Sigmoid colon (tissue), 6 donors: ENCODE measurements at regions not wholly inside any gene's neighbourhood (a gene's known extent, or its start where the extent isn't known, plus 50 kb on each side); places are given as distances from the start of the nearest gene placed in this dataset.
A peak's percentile ranks its signal among the peaks of the same experiment; 100 is the strongest.

Source experiments
- DNase-seq: peaks from one replicate; pipeline ENCODE4 v3.0.0-alpha.2; 2019
- H3K27ac ChIP-seq, 4 donors: fragments of 200-600 bp; sonication (generic); one replicate each; pipeline ENCODE4 v1.5.1; 2016 to 2019; ENCODE audit warnings: mild to moderate bottlenecking in 1 of 4
- H3K27me3 ChIP-seq, 3 donors: fragments of 200-600 bp; sonication (generic); one replicate each; pipeline ENCODE4 v1.5.1; 2019; ENCODE audit warnings: mild to moderate bottlenecking in 1 of 3
- H3K36me3 ChIP-seq, 4 donors: fragments of 200-600 bp; sonication (generic); one replicate each; pipeline ENCODE4 v1.5.1; 2016 to 2019
- H3K4me1 ChIP-seq, 4 donors: fragments of 200-600 bp; sonication (generic); one replicate each; pipeline ENCODE4 v1.5.1; 2017 to 2019
- H3K4me3 ChIP-seq, 4 donors: fragments of 200-600 bp; sonication (generic); one replicate each; pipeline ENCODE4 v1.5.1; 2017 to 2019; ENCODE audit warnings: mild to moderate bottlenecking in 2 of 4, moderate library complexity in 1 of 4
- H3K9me3 ChIP-seq, 4 donors: fragments of 200-600 bp in 3 of 4; sonication (generic) in 3 of 4; one replicate each; pipeline versions ENCODE4 v1.5.1 to v1.6.1; 2013 to 2019
- CTCF ChIP-seq, 4 experiments: fragments of 450-650 bp in 3 of 4; fragments of 200-600 bp in 1 of 4; IDR thresholded peaks; one replicate each; pipeline ENCODE4 v1.5.1; 2016 to 2019; ENCODE audit warnings: antibody characterized with exemption in 4 of 4, mild to moderate bottlenecking in 3 of 4, moderate library complexity in 2 of 4
- EP300 ChIP-seq, 4 donors: sonication (generic); formaldehyde crosslinking; IDR thresholded peaks; one replicate each; pipeline ENCODE4 v1.6.1; 2017; ENCODE audit warnings: antibody characterized with exemption in 4 of 4
- POLR2A ChIP-seq, 2 donors: fragments of 450-650 bp; IDR thresholded peaks; one replicate each; pipeline ENCODE4 v1.6.1; 2016; ENCODE audit warnings: antibody characterized with exemption in 2 of 2, mild to moderate bottlenecking in 2 of 2, moderate library complexity in 2 of 2
- POLR2AphosphoS5 ChIP-seq, 4 donors: sonication (generic); formaldehyde crosslinking; IDR thresholded peaks; one replicate each; pipeline ENCODE4 v1.6.1; 2017; ENCODE audit warnings: antibody characterized with exemption in 4 of 4
- WGBS, 2 donors: extraction: QIAGEN DNeasy Blood & Tissue Kit; methylation state at CpG; one replicate each; pipeline ENCODE4 v1.1.7; 2013; 5-methylcytosine and 5-hydroxymethylcytosine counted together
- intact Hi-C: fragments of 100-400 bp; cut with DNase I; formaldehyde crosslinking; loops from one replicate; pipeline ENCODE4 v1.15.1; 2023
- donor health status: healthy with polysubstance abuse.
- donor health status: healthy.

GRCh38 chr1:201693890-201694607 lies 134.9 kb upstream of the IPO9 start:
- DNase-seq, result no peak
- TF ChIP-seq POLR2AphosphoS5 (IDR thresholded peaks at IDR 0.05), result no peak
- no peak for TF ChIP-seq CTCF (IDR thresholded peaks at IDR 0.05)
- no peak for TF ChIP-seq POLR2A (IDR thresholded peaks at IDR 0.05)
- no peak for TF ChIP-seq EP300 (IDR thresholded peaks at IDR 0.05)
- no peak overlapping the region for H3K27ac ChIP-seq
- no peaks in the 10 kb centered on the region for H3K9me3 ChIP-seq
- WGBS, 2 donors, result 89 to 94% methylated on average over 8 of the region's 8 CpGs
- intact Hi-C loops, result no loop called here
- no peaks in the 10 kb centered on the region for H3K36me3 ChIP-seq
- H3K4me1 ChIP-seq, result peaks cover 0 to 59% (median 56%) of the 10 kb centered on the region in 4 donors
- H3K4me3 ChIP-seq, result no peak overlapping the region
- H3K27me3 ChIP-seq, result no peaks in the 10 kb centered on the region

GRCh38 chr1:201694608-201695335 lies 134.2 kb upstream of the IPO9 start:
- H3K27me3 ChIP-seq, result no peaks in the 10 kb centered on the region
- 80 to 88% methylated on average over 12 of the region's 12 CpGs for WGBS, 2 donors
- no peak for DNase-seq
- no peak overlapping the region for H3K4me3 ChIP-seq
- intact Hi-C loops, result no loop called here
- H3K27ac ChIP-seq, result no peak overlapping the region
- H3K9me3 ChIP-seq, result no peaks in the 10 kb centered on the region
- no peaks in the 10 kb centered on the region for H3K36me3 ChIP-seq
- H3K4me1 ChIP-seq, result peaks cover 0 to 59% (median 56%) of the 10 kb centered on the region in 4 donors
- TF ChIP-seq POLR2A (IDR thresholded peaks at IDR 0.05) (no peak), POLR2AphosphoS5 (IDR thresholded peaks at IDR 0.05) (no peak), EP300 (IDR thresholded peaks at IDR 0.05) (no peak), CTCF (IDR thresholded peaks at IDR 0.05) (no peak)

- H3K27ac ChIP-seq, result peak overlapping the region; percentile 39 to 61 (median 58)
- intact Hi-C loops, result no loop called here
- TF ChIP-seq CTCF (IDR thresholded peaks at IDR 0.05) (no peak), EP300 (IDR thresholded peaks at IDR 0.05) (no peak), POLR2AphosphoS5 (IDR thresholded peaks at IDR 0.05) (no peak), POLR2A (IDR thresholded peaks at IDR 0.05) (no peak)
These were observed 133.3 kb upstream of the IPO9 start for GRCh38 chr1:201695607-201696006.

DNA sequence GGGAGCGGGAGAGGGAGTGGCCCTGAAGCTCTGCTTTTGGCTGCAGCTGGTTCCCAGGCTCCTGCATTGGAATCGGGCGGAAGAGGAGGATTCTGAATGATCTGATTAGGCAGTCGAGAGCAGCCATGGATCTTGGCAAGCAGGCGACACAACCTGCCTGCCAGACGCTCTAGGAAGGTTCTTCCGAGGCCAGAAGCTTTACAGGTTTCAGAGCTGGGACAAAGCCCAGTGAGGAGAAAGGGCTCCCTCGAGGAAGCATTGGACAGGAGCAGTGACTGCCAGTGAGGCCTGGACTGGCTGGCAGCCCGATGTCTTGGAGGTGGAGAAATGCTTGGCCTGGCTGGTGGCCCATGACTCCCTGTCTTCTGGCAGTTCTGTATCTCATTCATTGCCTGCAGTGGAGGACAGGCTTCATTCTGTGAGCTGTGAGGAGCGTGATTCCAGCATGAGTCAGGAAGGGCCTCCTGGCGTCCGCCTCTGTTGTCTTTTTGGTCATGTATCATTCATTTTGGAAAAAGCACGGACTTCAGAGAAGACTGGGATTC lies 132.7 kb upstream of the IPO9 start:
- Histone ChIP-seq H3K9me3 (no peaks in the 10 kb centered on the region), H3K27ac (peak overlapping the region; percentile 39 to 61 (median 58)), H3K4me1 (peaks cover 0 to 58% (median 56%) of the 10 kb centered on the region in 4 donors), H3K27me3 (no peaks in the 10 kb centered on the region), H3K36me3 (no peaks in the 10 kb centered on the region), H3K4me3 (no peak overlapping the region)
- intact Hi-C loops, result no loop called here
- WGBS, 2 donors, result 79 to 84% methylated on average over 13 of the region's 13 CpGs
- TF ChIP-seq POLR2AphosphoS5 (IDR thresholded peaks at IDR 0.05) (peak; percentile 38 to 65 (median 52)), POLR2A (IDR thresholded peaks at IDR 0.05) (no peak)
- DNase-seq, result peak; percentile 96

More at GRCh38 chr1:201695607-201696006, 133.3 kb upstream of the IPO9 start:
- Histone ChIP-seq H3K4me1 (peaks cover 0 to 59% (median 56%) of the 10 kb centered on the region in 4 donors), H3K4me3 (no peak overlapping the region), H3K27me3 (no peaks in the 10 kb centered on the region), H3K36me3 (no peaks in the 10 kb centered on the region), H3K9me3 (no peaks in the 10 kb centered on the region)
- 90 to 91% methylated on average over 6 of the region's 6 CpGs for WGBS, 2 donors
- DNase-seq, result no peak

DNA sequence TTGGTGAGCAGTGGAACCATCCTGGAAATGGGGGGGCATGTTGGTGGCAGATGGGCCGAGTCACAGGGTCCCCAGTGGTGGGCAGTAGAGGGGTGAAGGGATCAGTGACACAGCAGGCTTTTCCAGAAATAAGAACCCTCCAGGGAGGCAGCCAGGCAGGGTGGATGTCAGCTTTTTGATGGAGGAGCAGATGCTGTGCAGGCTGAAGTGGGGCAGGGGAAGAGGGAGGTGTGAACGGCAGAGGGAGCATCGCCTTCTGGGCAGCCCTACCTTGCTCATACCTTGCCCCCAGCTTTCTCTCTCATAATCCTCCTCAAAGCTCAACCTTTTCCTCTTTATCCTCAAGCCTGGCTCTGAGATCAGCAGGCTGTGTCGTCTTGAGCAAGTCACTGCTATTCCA lies 131.8 kb upstream of the IPO9 start:
- Histone ChIP-seq H3K27me3 (no peaks in the 10 kb centered on the region), H3K36me3 (no peaks in the 10 kb centered on the region), H3K9me3 (no peaks in the 10 kb centered on the region), H3K27ac (peak overlapping the region in 2 of 4 donors; percentile 59 to 61), H3K4me3 (no peak overlapping the region), H3K4me1 (peaks cover 0 to 51% (median 49%) of the 10 kb centered on the region in 4 donors)
- 91 to 96% methylated on average over 4 of the region's 4 CpGs for WGBS, 2 donors
- DNase-seq, result peak; percentile 56
- TF ChIP-seq CTCF (IDR thresholded peaks at IDR 0.05) (no peak), POLR2A (IDR thresholded peaks at IDR 0.05) (no peak), POLR2AphosphoS5 (IDR thresholded peaks at IDR 0.05) (no peak), EP300 (IDR thresholded peaks at IDR 0.05) (no peak)
- intact Hi-C loops, result no loop called here
